DMS114 treated with DMSO at 0.1 percent for 48 hours (cell line): ENCODE measurements at regions not wholly inside any gene's neighbourhood (a gene's known extent, or its start where the extent isn't known, plus 50 kb on each side); places are given as distances from the start of the nearest gene placed in this dataset.

Experiments used
- DNase-seq: peaks from one replicate; lab custom pipeline; 2025; ENCODE audit not compliant: unreplicated experiment; lab: John Stamatoyannopoulos, UW

- DNase-seq, result no peak
These were observed 351.9 kb upstream of the CAMK1G start for GRCh38 chr1:209231476-209232156.

- DNase-seq, result no peak
These were observed 351.3 kb upstream of the CAMK1G start for GRCh38 chr1:209232197-209232596.

- no peak for DNase-seq
These were observed 350.8 kb upstream of the CAMK1G start for GRCh38 chr1:209232759-209233158.

GRCh38 chr1:209235166-209235565 lies 348.3 kb upstream of the CAMK1G start:
- no peak for DNase-seq

- DNase-seq, result no peak
These were observed 345.2 kb upstream of the CAMK1G start for GRCh38 chr1:209238356-209238755.

GRCh38 chr1:209240351-209240750 lies 343.2 kb upstream of the CAMK1G start:
- no peak for DNase-seq

- DNase-seq, result no peak
These were observed 342.0 kb upstream of the CAMK1G start for GRCh38 chr1:209241487-209241886.

GRCh38 chr1:209248649-209249279 lies 334.8 kb upstream of the CAMK1G start:
- DNase-seq, result peak; percentile 42

GRCh38 chr1:209249280-209249670 lies 334.2 kb upstream of the CAMK1G start:
- no peak for DNase-seq

GRCh38 chr1:209249785-209250440 lies 333.6 kb upstream of the CAMK1G start:
- DNase-seq, result no peak

- DNase-seq, result no peak
These were observed 332.5 kb upstream of the CAMK1G start for GRCh38 chr1:209250861-209251636.

- no peak for DNase-seq
These were observed 326.7 kb upstream of the CAMK1G start for GRCh38 chr1:209256766-209257350.

GRCh38 chr1:209257454-209257853 lies 326.1 kb upstream of the CAMK1G start:
- DNase-seq, result no peak

GRCh38 chr1:209260136-209260535 lies 323.4 kb upstream of the CAMK1G start:
- DNase-seq, result no peak

- DNase-seq, result no peak
These were observed 320.9 kb upstream of the CAMK1G start for GRCh38 chr1:209262631-209263030.

GRCh38 chr1:209265301-209265700 lies 318.2 kb upstream of the CAMK1G start:
- no peak for DNase-seq

- DNase-seq, result no peak
These were observed 316.8 kb upstream of the CAMK1G start for GRCh38 chr1:209266590-209267205.

- DNase-seq, result no peak
These were observed 315.5 kb upstream of the CAMK1G start for GRCh38 chr1:209267968-209268367.

GRCh38 chr1:209268479-209268878 lies 315.0 kb upstream of the CAMK1G start:
- DNase-seq, result no peak

GRCh38 chr1:209276321-209276720 lies 307.2 kb upstream of the CAMK1G start:
- no peak for DNase-seq

GRCh38 chr1:209277662-209278061 lies 305.9 kb upstream of the CAMK1G start:
- DNase-seq, result no peak
